HepG2 (cell line): ENCODE measurements at regions not wholly inside any gene's neighbourhood (a gene's known extent, or its start where the extent isn't known, plus 50 kb on each side); places are given as distances from the start of the nearest gene placed in this dataset.

Source experiments
- ATAC-seq: fragments of 200-7000 bp; cut with Tn5 transposase; 3 replicates; pipeline ENCODE4 v1.9.1; 2020; ENCODE audit warnings: mild to moderate bottlenecking, moderate library complexity
- BruUV-seq: library from RNA; stranded (reverse); fragments of 400-500 nt; replicated peaks from 2 replicates; lab custom pipeline; 2021; lab: Mats Ljungman, UMichigan
- CTCF ChIA-PET: fragments of 300-600 bp; formaldehyde crosslinking; extraction: SDS; loops from one replicate; lab custom pipeline; 2021; ENCODE audit warnings: low total read pairs, inconsistent platforms, low intra/inter-chr PET ratio; lab: Yijun Ruan, JAX
- POLR2A ChIA-PET: fragments of 350-600 bp; sonication (Branson Sonifier 250); formaldehyde crosslinking; loops from one replicate; lab custom pipeline; 2020; ENCODE audit warnings: antibody characterized with exemption, inconsistent platforms; lab: Yijun Ruan, JAX
- DNase-seq: peaks from one replicate; pipeline ENCODE4 v3.0.0-alpha.2; 2015; ENCODE audit warnings: low spot score
- FAIRE-seq: peaks from 3 replicates; lab custom pipeline; 2011; peaks lifted over from hg19 to GRCh38; lab: Jason Lieb, UNC
- H2AFZ ChIP-seq: one replicate; pipeline ENCODE4 v1.6.1; 2011; ENCODE audit warnings: low read length, inconsistent platforms
- H3K27ac ChIP-seq: fragments of 300-600 bp; 3 replicates; pipeline ENCODE4 v1.8.0; 2011; ENCODE audit warnings: mixed run types, mild to moderate bottlenecking, mixed read lengths, low read length, inconsistent platforms; ENCODE audit not compliant: insufficient read depth; ENCODE audit errors: extremely low read length
- H3K27me3 ChIP-seq, 2 experiments: fragments of 200-600 bp in 1 of 2; 2 replicates in 1 of 2; 3 replicates in 1 of 2; pipeline versions ENCODE4 v1.6.0 to v1.8.0; 2011; ENCODE audit warnings: low read length in 2 of 2, mild to moderate bottlenecking in 2 of 2, moderate library complexity in 2 of 2, inconsistent platforms in 1 of 2; ENCODE audit not compliant: insufficient read depth in 2 of 2, control insufficient read depth in 1 of 2
- H3K36me3 ChIP-seq, 2 experiments: fragments of 200-600 bp in 1 of 2; replicated peaks in 1 of 2; 2 replicates in 1 of 2; 3 replicates in 1 of 2; pipeline versions ENCODE4 v1.5.1 to v1.8.0; 2011; ENCODE audit warnings: low read length in 2 of 2, inconsistent platforms in 1 of 2; ENCODE audit not compliant: insufficient read depth in 2 of 2, control insufficient read depth in 1 of 2
- H3K4me1 ChIP-seq: 2 replicates; pipeline ENCODE4 v1.5.1; 2012; ENCODE audit warnings: low read length, inconsistent platforms; ENCODE audit not compliant: insufficient read depth
- H3K4me2 ChIP-seq: 2 replicates; pipeline ENCODE4 v1.6.0; 2011; ENCODE audit warnings: low read depth, low read length, inconsistent platforms
- H3K4me3 ChIP-seq, 3 experiments: fragments of 200-600 bp in 1 of 3; sonication (generic), shearing (Covaris generic) in 1 of 3; replicated peaks in 1 of 3; 2 replicates each; pipeline ENCODE4 v1.5.1; 2011 to 2016; ENCODE audit warnings: low read length in 3 of 3, inconsistent platforms in 2 of 3, low read depth in 2 of 3, mild to moderate bottlenecking in 2 of 3, control low read depth in 1 of 3, mixed read lengths in 1 of 3; ENCODE audit not compliant: insufficient read depth in 1 of 3
- H3K79me2 ChIP-seq: one replicate; pipeline ENCODE4 v1.6.1; 2011; ENCODE audit warnings: low read length, inconsistent platforms; ENCODE audit not compliant: insufficient read depth
- H3K9ac ChIP-seq: 2 replicates; pipeline ENCODE4 v1.6.0; 2011; ENCODE audit warnings: mild to moderate bottlenecking, low read depth, low read length, inconsistent platforms; ENCODE audit not compliant: insufficient read depth
- H3K9me3 ChIP-seq: 2 replicates; pipeline ENCODE4 v1.5.1; 2012; ENCODE audit warnings: mild to moderate bottlenecking, low read length
- H4K20me1 ChIP-seq: 2 replicates; pipeline ENCODE4 v1.6.0; 2011; ENCODE audit warnings: inconsistent platforms, mild to moderate bottlenecking, low read length, moderate library complexity; ENCODE audit not compliant: insufficient read depth
- ATF5 ChIP-seq: sonication (generic); formaldehyde crosslinking; IDR thresholded peaks from 2 replicates; pipeline ENCODE4 v1.4.0; 2020; ENCODE audit warnings: mild to moderate bottlenecking, low read depth, missing genetic modification reagents
- ATM ChIP-seq: fragments of 450-650 bp; IDR thresholded peaks from 2 replicates; pipeline ENCODE4 v1.7.1; 2017; ENCODE audit warnings: mild to moderate bottlenecking, borderline replicate concordance
- CBX2 ChIP-seq, 2 experiments: fragments of 200-600 bp in 1 of 2; sonication (generic); formaldehyde crosslinking in 1 of 2; IDR thresholded peaks; 2 replicates each; pipeline versions ENCODE4 v1.7.0 to v1.8.1; 2018 to 2022; ENCODE audit warnings: low read depth in 2 of 2, low read length in 1 of 2, mild to moderate bottlenecking in 1 of 2, missing genetic modification reagents in 1 of 2
- EEA1 ChIP-seq: sonication (generic); formaldehyde crosslinking; IDR thresholded peaks from 2 replicates; pipeline ENCODE4 v1.5.1; 2020; ENCODE audit warnings: mild to moderate bottlenecking, missing genetic modification reagents, borderline replicate concordance
- HES4 ChIP-seq: sonication (generic); formaldehyde crosslinking; IDR thresholded peaks from 2 replicates; pipeline ENCODE4 v1.9.0; 2021; ENCODE audit warnings: mild to moderate bottlenecking, missing genetic modification reagents, borderline replicate concordance
- HNF4A ChIP-seq: sonication (generic); formaldehyde crosslinking; IDR thresholded peaks from 2 replicates; pipeline ENCODE4 v1.4.0; 2020; ENCODE audit warnings: missing genetic modification reagents
- JDP2 ChIP-seq: sonication (generic); formaldehyde crosslinking; IDR thresholded peaks from 2 replicates; pipeline ENCODE4 v1.8.1; 2022; ENCODE audit warnings: missing genetic modification reagents, borderline replicate concordance
- KDM3A ChIP-seq: IDR thresholded peaks from 2 replicates; pipeline ENCODE4 v1.6.1; 2018; ENCODE audit warnings: low read depth, missing compliant biosample characterization
- RCOR2 ChIP-seq: IDR thresholded peaks from 2 replicates; pipeline ENCODE4 v1.6.1; 2016; ENCODE audit warnings: missing biosample characterization, missing genetic modification reagents
- SKI ChIP-seq: fragments of 450-650 bp; IDR thresholded peaks from one replicate; pipeline ENCODE4 v1.6.1; 2018; ENCODE audit warnings: mild to moderate bottlenecking; ENCODE audit not compliant: partially characterized antibody
- SMARCE1 ChIP-seq: fragments of 450-650 bp; IDR thresholded peaks from 2 replicates; pipeline ENCODE4 v1.6.1; 2017; ENCODE audit warnings: borderline replicate concordance
- THYN1 ChIP-seq: sonication (generic); formaldehyde crosslinking; IDR thresholded peaks from 2 replicates; pipeline ENCODE4 v1.8.1; 2023; ENCODE audit warnings: low read depth, mild to moderate bottlenecking, moderate library complexity, missing genetic modification reagents, borderline replicate concordance
- ZNF296 ChIP-seq: sonication (generic); formaldehyde crosslinking; conservative IDR thresholded peaks from 2 replicates; pipeline ENCODE4 v1.5.0; 2020; ENCODE audit warnings: mild to moderate bottlenecking, missing genetic modification reagents
- ZNF331 ChIP-seq: sonication (generic); formaldehyde crosslinking; IDR thresholded peaks from 2 replicates; pipeline ENCODE4 v1.4.0; 2020; ENCODE audit warnings: missing genetic modification reagents
- WGBS: methylation state at CpG from one replicate; pipeline ENCODE4 v1.1.6; 2017; ENCODE audit warnings: low lambda C conversion rate; 5-methylcytosine and 5-hydroxymethylcytosine counted together
- in situ Hi-C: cut with HindIII; loops from 2 replicates; pipeline ENCODE4 v1.10.0; 2017; ENCODE audit warnings: low pct_unique_long_range_greater_than_20kb; ENCODE audit not compliant: extremely low pct_ligation_motif_present
- intact Hi-C: fragments of 100-400 bp; cut with micrococcal nuclease; formaldehyde crosslinking; loops from one replicate; pipeline ENCODE4 v1.10.0; 2022; ENCODE audit not compliant: unreplicated experiment
- TF ChIP-seq, protein P1 (sequence below): sonication (generic); formaldehyde crosslinking; IDR thresholded peaks from 2 replicates; pipeline ENCODE4 v1.4.0; 2020; ENCODE audit warnings: missing genetic modification reagents
- TF ChIP-seq, protein P2 (sequence below): sonication (generic); formaldehyde crosslinking; IDR thresholded peaks from 2 replicates; pipeline ENCODE4 v1.4.0; 2020; ENCODE audit warnings: missing genetic modification reagents

DNA sequence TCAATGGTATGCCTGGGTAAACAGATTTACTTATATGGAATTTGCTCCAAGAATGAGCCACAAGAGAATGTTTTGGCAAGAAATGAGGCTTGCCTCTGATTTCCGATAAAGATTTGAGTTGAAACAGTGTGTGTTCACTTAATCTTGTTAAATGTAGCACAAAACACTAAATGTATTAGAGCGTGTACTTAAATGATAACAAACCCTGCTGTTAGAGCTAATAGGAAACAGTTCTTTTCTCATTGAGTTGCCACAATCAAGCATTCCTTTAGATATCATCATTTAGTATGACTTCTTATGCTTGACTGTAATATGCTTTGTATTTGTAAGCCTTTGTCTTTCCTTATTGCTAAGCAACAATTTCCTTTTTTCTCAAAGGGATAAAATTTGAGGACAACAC is 353.6 kb upstream of the ZNF717 start:
- ChIA-PET POLR2A (no interaction called here), CTCF (no interaction called here)
- no peak overlapping the region for H3K4me2 ChIP-seq
- no peaks in the 10 kb centered on the region for H3K36me3 ChIP-seq
- FAIRE-seq = no peak
- WGBS = 0% methylated on average over 2 of the region's 2 CpGs
- H2AFZ ChIP-seq = no peak overlapping the region
- no peak for ATAC-seq
- no peak overlapping the region for H3K4me3 ChIP-seq
- in situ Hi-C loops = no loop called here
- TF ChIP-seq ATF5 (CRISPR knock-in tag) = no peak
- no peak for TF ChIP-seq ZNF296
- TF ChIP-seq SKI = no peak
- TF ChIP-seq THYN1 (CRISPR knock-in tag) = no peak
- no peaks in the 10 kb centered on the region for H3K9me3 ChIP-seq
- H3K27me3 ChIP-seq = no peaks in the 10 kb centered on the region
- BruUV-seq = no TSS peak
- H3K27ac ChIP-seq = no peak overlapping the region
- H3K4me1 ChIP-seq = no peaks in the 10 kb centered on the region
- no peak overlapping the region for H3K9ac ChIP-seq
- intact Hi-C loops = no loop called here
- no peak for DNase-seq
- no peaks in the 10 kb centered on the region for H4K20me1 ChIP-seq
- no peaks in the 10 kb centered on the region for H3K79me2 ChIP-seq

GRCh38 chr3:76147846-76148245 is 362.5 kb upstream of the ZNF717 start:
- CTCF ChIA-PET = no interaction called here
- BruUV-seq = no TSS peak
- no peak for FAIRE-seq
- no peak for TF ChIP-seq CBX2 (IDR thresholded peaks at IDR 0.05; ENCODE audit: low read depth, low read length)
- no peak for TF ChIP-seq CBX2 (CRISPR knock-in tag; IDR thresholded peaks at IDR 0.05; ENCODE audit: low read depth)
- TF ChIP-seq HNF4A (CRISPR knock-in tag) = no peak
- no peak for TF ChIP-seq HES4
- no peak for TF ChIP-seq KDM3A (CRISPR knock-in tag)
- TF ChIP-seq EEA1 = no peak
- TF ChIP-seq JDP2 (CRISPR knock-in tag) = no peak
- TF ChIP-seq, protein P1, sequence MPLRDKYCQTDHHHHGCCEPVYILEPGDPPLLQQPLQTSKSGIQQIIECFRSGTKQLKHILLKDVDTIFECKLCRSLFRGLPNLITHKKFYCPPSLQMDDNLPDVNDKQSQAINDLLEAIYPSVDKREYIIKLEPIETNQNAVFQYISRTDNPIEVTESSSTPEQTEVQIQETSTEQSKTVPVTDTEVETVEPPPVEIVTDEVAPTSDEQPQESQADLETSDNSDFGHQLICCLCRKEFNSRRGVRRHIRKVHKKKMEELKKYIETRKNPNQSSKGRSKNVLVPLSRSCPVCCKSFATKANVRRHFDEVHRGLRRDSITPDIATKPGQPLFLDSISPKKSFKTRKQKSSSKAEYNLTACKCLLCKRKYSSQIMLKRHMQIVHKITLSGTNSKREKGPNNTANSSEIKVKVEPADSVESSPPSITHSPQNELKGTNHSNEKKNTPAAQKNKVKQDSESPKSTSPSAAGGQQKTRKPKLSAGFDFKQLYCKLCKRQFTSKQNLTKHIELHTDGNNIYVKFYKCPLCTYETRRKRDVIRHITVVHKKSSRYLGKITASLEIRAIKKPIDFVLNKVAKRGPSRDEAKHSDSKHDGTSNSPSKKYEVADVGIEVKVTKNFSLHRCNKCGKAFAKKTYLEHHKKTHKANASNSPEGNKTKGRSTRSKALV (CRISPR knock-in tag) = no peak
- TF ChIP-seq, protein P2, sequence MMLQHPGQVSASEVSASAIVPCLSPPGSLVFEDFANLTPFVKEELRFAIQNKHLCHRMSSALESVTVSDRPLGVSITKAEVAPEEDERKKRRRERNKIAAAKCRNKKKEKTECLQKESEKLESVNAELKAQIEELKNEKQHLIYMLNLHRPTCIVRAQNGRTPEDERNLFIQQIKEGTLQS (CRISPR knock-in tag) = no peak
- TF ChIP-seq ZNF331 (CRISPR knock-in tag) = no peak
- TF ChIP-seq RCOR2 = no peak
- no peak for TF ChIP-seq ATM
- no peak for TF ChIP-seq SMARCE1

More at GRCh38 chr3:76147846-76148245, 362.5 kb upstream of the ZNF717 start:
- POLR2A ChIA-PET = no interaction called here
- Histone ChIP-seq H3K4me2 (no peak overlapping the region), H3K4me3 (no peak overlapping the region), H4K20me1 (no peaks in the 10 kb centered on the region), H3K27ac (no peak overlapping the region), H3K36me3 (no peaks in the 10 kb centered on the region), H3K4me1 (no peaks in the 10 kb centered on the region), H2AFZ (no peak overlapping the region), H3K9ac (no peak overlapping the region), H3K27me3 (no peaks in the 10 kb centered on the region), H3K79me2 (no peaks in the 10 kb centered on the region), H3K9me3 (peaks cover 28% of the 10 kb centered on the region)
- WGBS = 7% methylated on average over 2 of the region's 2 CpGs
- DNase-seq = no peak
- intact Hi-C loops = no loop called here
- no peak for ATAC-seq
- in situ Hi-C loops = no loop called here
